Endothelial cell of umbilical vein (primary cell): ENCODE measurements at regions not wholly inside any gene's neighbourhood (a gene's known extent, or its start where the extent isn't known, plus 50 kb on each side); places are given as distances from the start of the nearest gene placed in this dataset.

ENCODE experiments used
- BruUV-seq: library from RNA; stranded (reverse); fragments of 400-500 nt; replicated peaks from 2 replicates; lab custom pipeline; 2021; lab: Mats Ljungman, UMichigan
- CTCF ChIA-PET: fragments of 300-600, 350-600 bp; sonication (Branson Sonifier 250); formaldehyde crosslinking; loops from one replicate; lab custom pipeline; 2021; ENCODE audit warnings: antibody characterized with exemption, inconsistent platforms; lab: Charles Lee
- POLR2A ChIA-PET: fragments of 300-600, 350-600 bp; sonication (Branson Sonifier 250); formaldehyde crosslinking; loops from one replicate; lab custom pipeline; 2021; ENCODE audit warnings: antibody characterized with exemption, inconsistent platforms; lab: Charles Lee
- DNase-seq: peaks from one replicate; pipeline ENCODE4 v3.0.0-alpha.2; 2011; ENCODE audit warnings: low read depth, low spot score
- FAIRE-seq: peaks from 2 replicates; lab custom pipeline; 2011; peaks lifted over from hg19 to GRCh38; lab: Jason Lieb, UNC
- H2AFZ ChIP-seq: 2 replicates; pipeline ENCODE4 v1.6.0; 2012; ENCODE audit warnings: low read depth, low read length, control low read depth, inconsistent platforms
- H3K27ac ChIP-seq: 2 replicates; pipeline ENCODE4 v1.5.1; 2011; ENCODE audit warnings: low read depth, mild to moderate bottlenecking, control low read depth, low read length, moderate library complexity; ENCODE audit not compliant: insufficient read depth
- H3K27me3 ChIP-seq, 2 experiments: 2 replicates each; pipeline versions ENCODE4 v1.6.0 to v1.6.1; 2011; ENCODE audit warnings: low read length in 2 of 2, mixed read lengths in 1 of 2; ENCODE audit not compliant: control insufficient read depth in 2 of 2, insufficient read depth in 2 of 2
- H3K36me3 ChIP-seq, 2 experiments: 2 replicates in 1 of 2; 3 replicates in 1 of 2; pipeline ENCODE4 v1.5.1; 2011; ENCODE audit warnings: low read length in 2 of 2, mild to moderate bottlenecking in 1 of 2, moderate library complexity in 1 of 2; ENCODE audit not compliant: control insufficient read depth in 2 of 2, insufficient read depth in 2 of 2; ENCODE audit errors: extremely low read depth in 1 of 2
- H3K4me1 ChIP-seq: 3 replicates; pipeline ENCODE4 v1.5.1; 2011; ENCODE audit warnings: mild to moderate bottlenecking, low read length; ENCODE audit not compliant: control insufficient read depth, insufficient read depth; ENCODE audit errors: extremely low read depth
- H3K4me2 ChIP-seq: 2 replicates; pipeline ENCODE4 v1.6.1; 2011; ENCODE audit warnings: low read length, control low read depth, mixed read lengths; ENCODE audit not compliant: insufficient read depth
- H3K4me3 ChIP-seq, 3 experiments: fragments of 200-600 bp in 1 of 3; sonication (generic), shearing (Covaris generic) in 1 of 3; replicated peaks in 1 of 3; 2 replicates each; pipeline ENCODE4 v1.5.1; 2011 to 2016; ENCODE audit warnings: control low read depth in 3 of 3, low read length in 3 of 3, mild to moderate bottlenecking in 2 of 3, inconsistent platforms in 1 of 3, low read depth in 1 of 3, moderate library complexity in 1 of 3; ENCODE audit not compliant: insufficient read depth in 1 of 3
- H3K79me2 ChIP-seq: 2 replicates; pipeline ENCODE4 v1.6.0; 2012; ENCODE audit warnings: low read length, inconsistent platforms; ENCODE audit not compliant: control insufficient read depth, insufficient read depth
- H3K9ac ChIP-seq: replicated peaks from 2 replicates; pipeline ENCODE3; 2011; ENCODE audit warnings: low read length, control low read depth; ENCODE audit not compliant: insufficient read depth; ENCODE audit errors: extremely low read depth
- H3K9me1 ChIP-seq: replicated peaks from 3 replicates; pipeline ENCODE4 v1.6.0; 2011; ENCODE audit warnings: mild to moderate bottlenecking, low read length; ENCODE audit not compliant: control insufficient read depth, insufficient read depth; ENCODE audit errors: extremely low read depth
- H3K9me3 ChIP-seq: replicated peaks from 2 replicates; pipeline ENCODE4 v1.5.1; 2012; ENCODE audit warnings: low read length, inconsistent platforms; ENCODE audit not compliant: control insufficient read depth, insufficient read depth
- H4K20me1 ChIP-seq: replicated peaks from 2 replicates; pipeline ENCODE3; 2011; ENCODE audit warnings: mild to moderate bottlenecking, low read length; ENCODE audit not compliant: control insufficient read depth, insufficient read depth; ENCODE audit errors: extremely low read depth
- FOS ChIP-seq: IDR thresholded peaks from 2 replicates; pipeline ENCODE4 v1.6.1; 2011; ENCODE audit warnings: mild to moderate bottlenecking, low read length, moderate library complexity, borderline replicate concordance; ENCODE audit not compliant: insufficient read depth
- JUN ChIP-seq: IDR thresholded peaks from 2 replicates; pipeline ENCODE4 v1.6.1; 2011; ENCODE audit warnings: borderline replicate concordance, low read depth; ENCODE audit not compliant: insufficient read length, insufficient read depth
- MYC ChIP-seq: IDR thresholded peaks from one replicate; pipeline ENCODE4 v1.6.1; 2011; ENCODE audit warnings: mild to moderate bottlenecking, low read depth, low read length
- POLR2AphosphoS5 ChIP-seq: IDR thresholded peaks from 2 replicates; pipeline ENCODE4 v1.6.1; 2012; ENCODE audit warnings: low read depth, mild to moderate bottlenecking, control low read depth, low read length, moderate library complexity; ENCODE audit not compliant: insufficient read depth
- dilution Hi-C: fragments of 300-500 bp; cut with MboI; formaldehyde crosslinking; loops from one replicate; pipeline ENCODE4 v1.15.0; 2019; ENCODE audit warnings: low sequenced_read_pairs; ENCODE audit not compliant: extremely low pct_ligation_motif_present
- intact Hi-C: fragments of 100-400 bp; cut with micrococcal nuclease; formaldehyde crosslinking; loops from one replicate; pipeline ENCODE4 v1.10.0; 2022
- TF ChIP-seq, protein P1 (sequence below): IDR thresholded peaks from 2 replicates; pipeline ENCODE4 v1.6.1; 2011; ENCODE audit not compliant: insufficient read depth, insufficient read length
- TF ChIP-seq, protein P2 (sequence below), 2 donors: IDR thresholded peaks; 1 replicate in 1 of 2; 2 replicates in 1 of 2; pipeline ENCODE4 v1.5.1; 2011; ENCODE audit warnings: low read length in 2 of 2, mild to moderate bottlenecking in 2 of 2, moderate library complexity in 2 of 2, control low read depth in 1 of 2, inconsistent platforms in 1 of 2, low read depth in 1 of 2; ENCODE audit not compliant: insufficient read depth in 1 of 2; ENCODE audit errors: extremely low read depth in 1 of 2

DNA sequence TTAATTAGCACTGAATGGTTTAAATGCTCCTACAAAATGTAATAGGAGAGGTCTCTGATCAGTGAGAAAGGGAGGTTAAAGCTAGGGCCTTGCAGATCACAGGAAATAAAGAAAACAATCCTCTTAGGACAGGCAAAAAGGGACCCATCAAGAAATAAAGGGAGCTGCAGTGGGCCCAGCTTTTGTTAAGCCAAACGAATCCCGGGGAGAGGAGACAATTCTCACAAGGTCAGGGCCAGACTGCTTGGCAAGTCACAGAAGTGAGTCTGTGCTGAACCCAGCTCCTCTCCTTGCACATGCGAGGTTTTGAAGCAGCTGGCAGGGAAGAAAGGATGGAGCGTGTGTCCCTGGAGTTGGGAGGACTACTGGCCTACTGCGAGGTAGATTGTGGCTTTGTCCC, 285.8 kb downstream of the COG6 start:
- Histone ChIP-seq H3K79me2 (no peaks in the 10 kb centered on the region), H2AFZ (peak overlapping the region; percentile 46), H3K4me3 (no peak overlapping the region), H3K9ac (no peak overlapping the region), H3K4me2 (no peak overlapping the region), H3K9me1 (no peaks in the 10 kb centered on the region), H3K36me3 (no peaks in the 10 kb centered on the region), H3K4me1 (peaks cover 5% of the 10 kb centered on the region), H4K20me1 (no peaks in the 10 kb centered on the region), H3K27ac (no peak overlapping the region), H3K27me3 (no peaks in the 10 kb centered on the region), H3K9me3 (no peaks in the 10 kb centered on the region)
- no TSS peak for BruUV-seq
- ChIA-PET CTCF (interaction anchor here (1.0 to 3.1 kb wide), 9 partner anchors 11 to 742 kb away, joined by 3 to 39 read pairs (median 8); no protein-coding TSS in a partner anchor), POLR2A (no interaction called here)
- DNase-seq: no peak
- dilution Hi-C loops (no loop called here), intact Hi-C loops (loop anchor here (10.0 kb wide), 1 partner anchor 256 kb away; no protein-coding TSS in a partner anchor)
- TF ChIP-seq, protein P1, sequence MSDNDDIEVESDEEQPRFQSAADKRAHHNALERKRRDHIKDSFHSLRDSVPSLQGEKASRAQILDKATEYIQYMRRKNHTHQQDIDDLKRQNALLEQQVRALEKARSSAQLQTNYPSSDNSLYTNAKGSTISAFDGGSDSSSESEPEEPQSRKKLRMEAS: no peak
- TF ChIP-seq MYC (no peak), POLR2AphosphoS5 (no peak), FOS (no peak), JUN (no peak)
- TF ChIP-seq, protein P2, sequence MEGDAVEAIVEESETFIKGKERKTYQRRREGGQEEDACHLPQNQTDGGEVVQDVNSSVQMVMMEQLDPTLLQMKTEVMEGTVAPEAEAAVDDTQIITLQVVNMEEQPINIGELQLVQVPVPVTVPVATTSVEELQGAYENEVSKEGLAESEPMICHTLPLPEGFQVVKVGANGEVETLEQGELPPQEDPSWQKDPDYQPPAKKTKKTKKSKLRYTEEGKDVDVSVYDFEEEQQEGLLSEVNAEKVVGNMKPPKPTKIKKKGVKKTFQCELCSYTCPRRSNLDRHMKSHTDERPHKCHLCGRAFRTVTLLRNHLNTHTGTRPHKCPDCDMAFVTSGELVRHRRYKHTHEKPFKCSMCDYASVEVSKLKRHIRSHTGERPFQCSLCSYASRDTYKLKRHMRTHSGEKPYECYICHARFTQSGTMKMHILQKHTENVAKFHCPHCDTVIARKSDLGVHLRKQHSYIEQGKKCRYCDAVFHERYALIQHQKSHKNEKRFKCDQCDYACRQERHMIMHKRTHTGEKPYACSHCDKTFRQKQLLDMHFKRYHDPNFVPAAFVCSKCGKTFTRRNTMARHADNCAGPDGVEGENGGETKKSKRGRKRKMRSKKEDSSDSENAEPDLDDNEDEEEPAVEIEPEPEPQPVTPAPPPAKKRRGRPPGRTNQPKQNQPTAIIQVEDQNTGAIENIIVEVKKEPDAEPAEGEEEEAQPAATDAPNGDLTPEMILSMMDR (IDR thresholded peaks at IDR 0.05; ENCODE audit: extremely low read depth in 1 of 2, insufficient read depth in 1 of 2, low read depth in 1 of 2, low read length in 2 of 2): no peak
- FAIRE-seq: no peak
